HG03139 (cell line): ENCODE measurements at regions not wholly inside any gene's neighbourhood (a gene's known extent, or its start where the extent isn't known, plus 50 kb on each side); places are given as distances from the start of the nearest gene placed in this dataset.

Source experiments
- ATAC-seq: cut with Tn5 transposase; IDR thresholded peaks from one replicate; pipeline ENCODE4 v1.9.1; 2021; ENCODE audit not compliant: unreplicated experiment

DNA sequence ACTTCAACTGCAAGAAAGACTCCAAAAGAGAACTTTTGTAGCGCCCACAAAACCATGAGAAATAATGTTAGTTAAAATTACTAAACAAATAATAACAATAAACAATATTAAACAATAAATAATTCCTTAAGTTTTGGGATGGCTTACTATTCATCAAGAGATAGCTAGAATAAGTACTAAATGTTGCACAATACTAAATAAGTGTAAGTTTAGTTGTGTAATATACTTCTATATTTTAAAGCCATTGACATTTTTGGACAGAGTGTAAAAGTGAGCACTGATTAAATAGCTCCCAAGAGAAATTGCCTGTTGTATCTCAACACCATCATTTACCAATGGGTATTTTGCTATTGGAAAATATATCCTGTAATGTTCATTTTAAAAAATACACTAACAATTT lies 166.7 kb downstream of the ALG10 start:
- no peak for ATAC-seq

DNA sequence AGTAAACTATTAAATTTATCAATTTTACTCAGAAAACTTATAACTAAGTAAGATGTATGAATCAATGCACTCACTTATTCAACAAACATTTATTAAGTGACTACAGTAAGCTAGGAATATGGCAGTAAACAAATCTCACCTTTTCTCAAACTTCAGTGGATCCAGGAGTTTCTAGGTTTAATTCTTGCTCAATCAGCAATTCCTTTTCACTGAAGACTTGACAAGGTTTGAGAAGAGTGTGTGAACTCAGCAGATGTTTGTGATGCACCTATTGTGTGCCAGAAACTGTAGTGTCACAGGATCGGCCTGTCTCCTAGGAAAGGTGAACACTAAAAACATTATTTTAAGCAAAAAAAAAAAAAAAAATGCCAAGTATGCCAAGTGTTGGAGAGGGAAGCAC lies 167.8 kb downstream of the ALG10 start:
- ATAC-seq = no peak

DNA sequence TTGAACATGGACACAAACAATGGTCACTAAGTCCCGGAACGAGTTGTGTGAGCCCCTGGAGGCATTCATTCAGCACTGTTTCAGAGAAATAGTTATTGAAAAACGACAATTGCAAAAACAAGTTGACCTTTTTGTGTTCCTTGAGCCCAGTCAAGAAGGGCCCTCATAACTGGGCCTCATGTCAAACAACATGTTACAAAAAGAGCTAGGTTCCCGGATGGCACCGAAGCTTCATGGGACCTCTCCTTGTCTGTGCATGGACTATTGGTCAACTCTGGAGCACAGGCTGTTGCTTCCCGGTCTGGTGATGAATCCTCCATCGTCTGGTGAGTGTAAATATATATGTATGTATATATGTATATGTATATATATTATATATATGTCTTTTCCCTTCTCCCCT lies 176.6 kb downstream of the ALG10 start:
- ATAC-seq = no peak

DNA sequence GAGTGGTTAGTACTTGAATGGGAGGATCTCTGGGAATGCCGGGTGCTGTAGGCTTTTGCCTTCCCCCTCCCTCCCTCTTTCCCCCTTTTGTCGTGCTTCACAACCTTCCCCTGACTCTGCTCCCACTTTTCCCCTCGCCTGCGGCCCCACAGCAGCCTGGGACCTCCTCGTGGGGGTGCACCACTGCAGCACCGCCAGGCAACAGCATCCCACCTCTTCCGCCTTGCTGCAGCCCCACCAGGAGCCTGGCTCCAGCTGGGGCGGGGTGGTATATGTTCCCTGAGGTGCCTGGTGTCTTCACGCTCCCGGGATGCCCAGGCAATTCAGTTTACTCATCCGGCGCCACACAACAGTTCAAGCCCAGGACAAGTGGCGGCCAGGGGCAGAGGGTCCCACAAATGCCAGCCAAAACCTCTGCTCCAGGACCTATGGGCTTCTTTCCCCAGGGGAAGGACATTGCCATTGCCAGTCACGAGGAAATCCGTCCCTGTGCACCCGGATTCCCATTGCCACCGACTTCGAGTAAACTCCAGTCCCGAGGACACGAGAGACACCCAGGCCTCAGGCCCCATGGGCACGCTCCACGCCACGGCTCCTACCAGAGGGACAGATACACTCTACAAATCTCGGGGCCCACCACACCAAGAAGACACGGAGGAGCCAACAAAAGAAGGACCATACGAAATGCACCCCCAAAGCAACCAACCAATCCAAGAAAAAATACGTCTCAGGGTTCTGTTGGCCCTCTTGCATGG lies 181.7 kb downstream of the ALG10 start:
- no peak for ATAC-seq

DNA sequence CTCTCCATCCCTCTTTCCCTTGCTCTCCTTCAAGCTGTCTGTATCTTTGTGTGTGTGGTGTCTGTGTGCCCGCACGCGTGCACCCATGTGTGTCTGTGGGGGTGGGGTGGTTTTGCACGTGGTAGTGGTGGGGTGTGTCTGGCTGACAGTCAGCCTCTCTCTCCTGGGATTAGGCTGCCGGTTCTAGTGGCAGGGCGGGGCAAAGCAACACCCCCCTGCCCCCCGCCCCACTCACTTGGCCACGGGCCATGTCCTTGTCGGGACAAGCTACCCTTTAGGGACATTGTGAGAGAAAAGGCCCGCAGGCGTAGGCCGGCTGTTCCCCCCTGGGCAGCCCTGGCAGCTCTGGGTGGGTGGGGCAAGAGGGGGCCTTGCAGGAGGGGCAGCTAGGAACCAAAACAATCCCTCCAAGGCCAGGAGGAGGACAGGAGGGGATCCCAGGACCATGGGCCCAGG lies 182.6 kb downstream of the ALG10 start:
- no peak for ATAC-seq

DNA sequence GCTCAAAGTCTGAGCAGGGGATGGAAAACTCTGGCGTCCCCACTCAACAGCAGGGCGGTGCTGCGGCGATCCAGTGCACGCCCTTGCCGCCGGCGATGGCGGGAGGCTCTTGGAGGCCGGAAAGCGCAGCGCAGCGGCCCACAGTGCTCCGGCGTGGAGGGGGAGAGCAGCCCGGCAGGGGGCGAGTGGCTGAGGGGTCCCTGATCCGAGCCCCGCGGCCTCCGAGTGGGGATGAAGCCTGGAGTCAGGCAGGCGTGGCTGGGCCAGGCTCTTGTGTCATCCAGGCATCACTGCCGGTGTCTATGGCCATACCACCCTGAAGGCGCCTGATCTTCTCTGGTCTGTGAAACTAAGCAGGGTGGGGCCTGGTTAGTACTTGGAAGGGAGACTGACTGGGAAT lies 183.1 kb downstream of the ALG10 start:
- no peak for ATAC-seq

DNA sequence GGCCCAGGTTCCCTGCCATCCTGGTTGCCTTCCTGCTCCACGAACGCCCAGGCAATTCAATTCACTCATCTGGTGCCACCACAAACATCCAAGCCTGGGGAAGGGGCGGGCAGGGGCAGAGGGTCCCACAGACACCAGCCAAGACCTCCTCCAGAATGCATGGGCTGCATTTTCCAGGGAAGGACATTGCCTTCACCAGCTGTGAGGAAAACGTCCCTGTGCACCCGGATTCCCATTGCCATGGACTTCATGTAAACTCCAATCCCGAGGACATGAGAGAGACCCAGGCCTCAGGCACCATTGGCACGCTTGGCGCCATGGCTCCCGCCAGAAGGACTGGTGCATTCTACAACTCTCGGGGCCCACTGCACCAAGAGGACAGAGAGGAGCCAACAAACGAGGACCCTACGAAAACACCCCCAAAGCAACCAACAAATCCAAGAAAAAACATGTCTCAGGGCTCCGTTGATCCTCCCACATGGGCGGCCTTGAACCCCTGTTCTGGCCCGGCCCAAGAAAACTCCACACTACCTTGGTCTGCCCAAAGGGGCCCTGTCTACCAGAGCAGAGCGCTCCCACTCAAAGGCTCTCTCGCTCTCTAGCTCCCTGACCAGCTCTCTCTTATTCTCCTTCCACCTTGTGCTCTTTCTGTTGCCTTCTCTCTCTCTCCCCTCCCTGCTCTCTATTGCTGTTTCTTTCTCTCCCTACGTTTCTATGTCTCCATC lies 183.9 kb downstream of the ALG10 start:
- ATAC-seq = no peak

DNA sequence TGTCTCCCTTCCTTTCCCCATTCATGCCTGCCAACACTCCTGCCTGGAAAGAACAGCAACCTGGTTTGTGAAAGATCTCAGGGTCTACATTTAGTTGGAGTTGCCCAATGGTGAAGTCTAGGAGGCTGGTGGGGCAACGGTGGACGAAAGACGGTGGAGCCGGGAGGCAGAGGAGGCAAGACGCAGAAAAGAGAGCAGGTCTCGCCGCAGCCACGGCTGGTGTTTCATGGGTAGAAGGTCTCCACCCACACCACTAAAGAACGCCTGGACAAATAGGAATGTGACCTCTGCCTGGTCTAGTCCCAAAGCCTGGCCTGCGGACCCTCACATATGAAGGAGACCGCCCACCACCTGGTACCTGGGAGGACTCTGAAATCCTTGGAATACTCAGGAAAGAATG lies 185.6 kb downstream of the ALG10 start:
- no peak for ATAC-seq

DNA sequence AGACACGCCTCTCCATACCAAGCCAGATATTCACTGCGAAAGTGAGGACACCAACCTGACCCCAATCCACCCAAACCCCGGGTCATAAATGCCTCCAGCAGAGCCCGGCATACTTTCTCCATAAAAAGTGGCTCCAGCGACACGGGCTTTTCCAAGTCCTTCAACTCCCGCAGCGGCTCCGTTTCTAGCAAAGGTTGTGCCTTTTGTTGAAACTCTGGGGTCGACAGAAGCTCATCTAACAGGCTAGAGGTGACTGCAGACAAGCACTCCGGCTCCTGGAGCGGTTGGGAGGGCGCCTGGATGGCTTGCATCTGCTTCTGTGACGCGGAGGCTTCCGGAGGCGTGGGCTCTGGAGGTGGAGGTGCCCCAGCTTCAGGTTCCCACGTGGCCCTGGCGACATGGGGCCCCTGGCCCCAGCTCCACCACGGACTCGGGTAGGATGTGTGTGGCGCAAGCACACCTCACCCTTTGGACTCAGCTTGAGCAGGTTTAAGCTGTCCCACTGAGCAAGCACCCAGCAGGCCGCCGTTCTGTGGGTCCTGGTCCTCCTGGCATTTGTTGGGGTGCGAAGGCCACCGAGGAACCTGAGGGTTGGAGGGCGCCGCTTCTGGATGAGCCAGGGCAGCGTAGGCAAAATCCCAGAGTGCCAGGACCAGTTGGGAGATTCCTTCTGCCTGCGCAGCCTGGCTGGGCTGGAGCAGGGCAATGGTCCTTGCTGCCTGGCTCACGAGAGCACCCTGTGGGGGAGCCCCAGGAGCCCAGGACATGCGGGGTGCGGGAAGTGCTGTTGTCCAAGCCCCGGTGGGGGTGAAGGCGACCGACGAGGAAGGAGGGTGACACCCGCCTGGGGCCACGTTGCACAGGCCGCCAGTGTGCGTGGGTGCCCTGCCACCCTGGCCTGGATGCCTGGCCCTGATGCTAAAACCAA lies 186.3 kb downstream of the ALG10 start:
- no peak for ATAC-seq

DNA sequence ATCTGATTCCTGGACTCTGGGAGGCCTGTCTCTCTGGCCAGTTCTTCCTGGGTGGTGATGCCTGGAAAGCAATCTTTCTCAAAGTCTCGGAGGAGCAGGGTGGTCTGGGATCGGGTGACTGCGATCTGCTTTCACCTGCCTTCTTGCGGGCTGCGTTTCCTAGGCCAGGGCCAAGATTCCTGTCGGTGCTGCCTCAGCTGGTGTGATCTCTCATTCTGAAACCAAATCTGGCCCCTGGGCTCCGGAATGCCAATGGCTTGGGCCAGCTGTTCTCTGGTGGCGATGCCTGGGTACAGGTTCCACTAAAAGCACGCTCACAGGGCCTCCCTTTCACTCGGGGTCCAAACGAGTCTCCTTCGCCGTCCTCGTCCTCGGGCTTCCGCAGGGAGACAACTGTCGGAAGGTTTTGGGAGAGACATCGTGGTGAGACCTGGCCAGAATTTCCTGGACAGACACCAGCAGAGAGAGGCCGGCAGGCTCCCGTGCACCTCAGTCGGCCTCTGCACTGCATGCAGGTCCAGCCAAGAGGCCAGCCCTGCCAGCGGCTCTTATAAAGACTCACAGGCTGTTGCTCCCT lies 187.1 kb downstream of the ALG10 start:
- ATAC-seq = no peak

DNA sequence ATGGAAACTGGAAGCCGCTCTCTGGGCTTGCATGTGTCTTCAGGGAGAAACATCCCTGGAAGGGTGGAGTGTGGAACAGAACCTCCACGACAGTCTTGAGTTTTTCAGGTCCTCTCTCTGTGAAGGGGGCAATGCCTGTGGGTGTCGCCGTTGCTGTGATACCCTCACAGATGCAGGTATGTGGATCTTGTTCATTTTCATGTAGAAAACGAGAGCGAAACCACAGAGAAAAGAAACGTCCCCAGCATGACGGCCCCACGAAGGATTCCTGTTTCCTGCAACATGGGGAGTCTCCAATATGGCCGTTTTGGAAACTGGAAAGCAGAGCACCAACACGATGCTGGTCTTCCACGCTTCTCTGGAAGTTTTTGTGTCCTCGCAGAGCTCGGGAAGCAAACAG lies 187.9 kb downstream of the ALG10 start:
- no peak for ATAC-seq

DNA sequence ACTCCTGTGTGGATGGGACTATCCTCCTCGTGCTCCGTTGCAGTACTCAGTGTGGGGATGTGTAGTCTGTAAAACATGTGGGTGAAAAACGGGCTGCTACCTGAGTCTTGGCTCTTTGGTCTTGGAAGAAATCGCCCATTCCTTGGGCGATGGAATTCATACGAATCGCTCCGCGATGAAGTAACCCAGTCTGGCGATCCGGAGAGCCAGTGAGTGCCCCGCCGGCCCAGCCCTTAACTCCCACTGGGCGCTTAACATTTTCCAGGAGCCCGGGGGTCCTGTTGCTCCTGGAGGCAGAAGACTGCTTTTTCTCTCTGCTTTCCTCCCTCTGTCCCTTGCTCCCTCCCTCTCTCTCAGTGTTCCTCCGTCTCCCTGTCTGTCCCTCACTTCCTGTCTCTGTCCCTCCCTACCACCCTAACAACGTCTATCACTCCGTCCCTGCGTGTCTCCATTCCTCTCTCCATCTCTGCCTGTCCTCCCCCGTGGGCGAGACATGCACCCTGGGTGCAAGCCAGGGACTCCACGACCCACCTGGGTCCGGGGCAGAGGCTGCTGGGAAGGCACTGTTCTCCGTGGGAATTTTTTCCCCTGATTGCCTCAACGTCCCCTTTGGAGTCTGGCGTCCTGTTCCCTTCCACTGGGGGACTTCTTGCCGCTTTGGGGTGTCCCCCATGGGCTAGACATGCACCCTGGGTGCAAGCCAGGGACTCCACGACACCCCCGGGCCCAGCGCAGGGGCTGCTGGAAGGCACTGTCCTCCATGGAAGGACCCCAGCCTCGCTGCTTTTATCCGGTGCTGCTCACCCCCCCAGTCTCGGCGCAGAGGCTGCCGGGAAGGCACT lies 188.6 kb downstream of the ALG10 start:
- no peak for ATAC-seq

DNA sequence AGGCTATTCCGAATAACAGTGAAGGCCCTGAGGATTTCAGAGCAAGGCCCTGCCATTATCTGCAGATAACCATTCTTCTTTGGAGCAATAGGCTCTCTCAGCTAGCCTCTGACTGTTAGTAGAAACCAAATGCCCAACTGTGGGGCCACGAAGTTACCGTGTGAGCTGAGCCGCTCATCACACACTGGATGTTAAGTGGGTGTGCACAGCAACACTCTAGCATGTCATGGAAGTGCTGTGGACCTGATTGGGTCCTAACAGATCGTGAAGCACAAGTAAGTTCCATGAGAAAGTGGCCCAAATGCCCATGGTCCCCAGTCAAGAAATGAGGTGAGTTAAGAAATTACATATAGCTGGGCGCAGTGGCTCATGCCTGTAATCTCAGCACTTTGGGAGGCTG lies 190.4 kb downstream of the ALG10 start:
- no peak for ATAC-seq

DNA sequence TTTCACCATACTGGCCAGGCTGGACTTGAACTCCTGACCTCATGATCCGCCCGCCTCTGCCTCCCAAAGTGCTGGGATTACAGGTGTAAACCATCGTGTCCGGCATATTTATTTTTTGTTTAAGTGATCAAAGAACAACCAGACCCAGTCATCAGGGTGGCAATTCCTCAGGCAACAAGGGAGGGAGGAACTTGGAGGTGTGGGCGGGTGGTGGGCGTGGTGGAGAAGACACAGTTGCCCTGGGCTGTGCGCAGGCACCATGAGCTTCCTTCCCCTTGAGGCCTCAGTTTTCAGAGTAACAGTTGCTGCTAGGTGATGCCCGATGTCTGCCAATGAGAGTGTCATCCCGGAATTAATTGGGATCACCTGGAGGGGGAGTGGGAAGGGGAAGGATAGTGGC lies 191.7 kb downstream of the ALG10 start:
- no peak for ATAC-seq

DNA sequence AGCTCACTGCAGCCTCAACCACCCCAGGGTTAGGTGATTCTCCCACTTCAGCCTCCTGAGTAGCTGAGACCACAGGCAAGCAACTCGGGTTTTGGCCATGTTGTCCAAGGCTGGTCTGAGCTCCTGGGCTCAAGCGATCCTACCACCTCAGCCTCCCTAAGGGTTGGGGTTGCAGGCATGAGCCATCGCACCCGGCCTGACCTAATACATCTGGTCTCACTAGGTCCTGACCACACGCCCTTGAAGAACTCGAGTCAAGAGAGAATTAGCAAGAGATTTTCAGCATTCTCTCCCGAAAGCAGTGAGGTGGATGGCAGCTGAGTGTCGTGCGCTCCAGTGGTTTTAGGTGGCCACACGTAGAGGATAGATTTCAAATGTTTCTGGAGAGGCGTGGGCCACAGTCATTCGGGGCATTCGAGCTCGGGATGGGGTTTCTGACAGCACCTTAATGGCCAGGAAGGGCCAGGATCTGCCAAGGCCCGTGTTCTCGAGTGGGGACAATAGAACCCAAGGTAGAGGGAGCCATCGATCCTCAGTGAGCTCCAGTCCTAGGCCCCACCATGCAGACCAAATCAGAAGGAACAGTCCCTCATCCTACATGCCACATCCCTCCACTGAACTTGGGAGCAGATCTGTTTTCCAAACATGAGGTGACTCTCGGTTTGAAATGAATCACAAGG lies 193.1 kb downstream of the ALG10 start:
- no peak for ATAC-seq

DNA sequence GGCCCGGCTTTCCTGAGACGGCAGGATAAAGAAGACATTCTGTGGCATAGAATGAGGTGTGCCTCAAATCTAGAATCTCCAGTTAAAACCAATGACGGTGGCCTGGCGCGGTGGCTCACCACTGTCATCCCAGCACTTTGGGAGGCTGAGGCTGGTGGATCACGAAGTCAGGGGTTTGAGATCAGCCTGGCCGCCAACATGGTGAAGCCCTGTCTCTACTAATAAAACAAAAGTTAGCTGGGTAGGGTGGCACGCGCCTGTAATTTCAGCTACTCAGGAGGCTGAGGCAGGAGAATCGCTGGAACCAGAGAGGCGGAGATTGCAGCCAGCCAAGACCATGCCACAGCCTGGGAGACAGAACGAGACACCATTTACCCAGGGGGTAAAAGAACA lies 193.6 kb downstream of the ALG10 start:
- ATAC-seq = no peak

DNA sequence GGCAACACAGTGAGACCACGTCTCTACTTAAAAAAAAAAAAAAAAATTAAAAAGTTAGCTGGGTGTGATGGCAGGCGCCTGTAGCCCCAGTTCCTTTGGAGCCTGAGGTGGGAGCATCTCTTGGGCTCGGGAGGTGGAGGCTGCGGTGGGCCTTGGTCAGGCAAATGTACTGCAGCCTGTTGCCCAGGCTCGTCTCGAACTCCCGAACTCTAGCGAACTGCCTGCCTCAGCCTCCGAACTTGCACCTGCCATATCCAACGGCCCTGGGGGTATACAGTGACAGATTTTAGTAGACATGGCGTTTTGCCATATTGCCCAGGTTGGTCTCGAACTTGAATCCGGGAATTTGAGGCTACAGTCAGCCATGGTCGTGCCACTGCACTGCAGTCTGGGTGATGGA lies 195.4 kb downstream of the ALG10 start:
- ATAC-seq = no peak

DNA sequence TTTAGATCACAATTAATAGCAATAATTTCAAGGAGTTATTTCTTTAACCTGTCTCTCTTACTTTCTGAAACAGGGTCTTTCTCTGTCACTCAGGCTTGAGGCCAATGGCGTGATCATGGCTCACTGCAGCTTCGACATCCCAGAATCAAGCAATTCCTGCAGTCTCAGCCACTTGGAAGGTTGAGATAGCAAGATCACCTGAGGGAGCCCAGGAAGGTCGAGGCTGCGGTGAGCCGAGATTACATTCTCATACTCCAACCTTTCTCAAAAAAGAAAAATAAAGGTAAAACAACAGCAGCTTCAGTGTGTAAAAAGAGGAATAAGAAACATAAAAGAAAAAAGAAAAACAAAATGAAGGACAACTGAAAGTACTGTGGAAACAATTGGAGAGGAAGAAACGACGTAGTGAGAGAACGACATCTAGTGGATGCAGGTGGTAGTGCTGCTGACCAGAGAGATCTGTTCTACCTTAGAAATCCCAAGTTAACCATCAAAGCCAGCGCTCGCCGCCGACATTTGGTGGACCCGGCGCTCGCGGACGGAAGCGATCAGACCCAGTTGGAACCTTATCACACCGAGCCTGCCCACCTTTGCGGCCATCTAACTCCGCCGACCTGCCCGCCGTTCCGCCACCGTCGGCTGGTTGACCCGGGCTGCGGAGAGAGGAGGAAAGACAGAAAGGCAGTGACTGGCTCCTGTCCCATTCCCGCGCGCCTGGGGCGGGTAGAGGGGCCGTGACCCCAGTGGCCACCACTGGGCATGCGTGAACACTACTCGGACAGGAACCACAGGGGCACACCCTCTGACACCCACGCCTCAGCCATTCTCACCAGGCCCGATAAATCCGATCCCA lies 196.1 kb downstream of the ALG10 start:
- ATAC-seq = peak; percentile 84
